SU-DHL-6 (cell line): ENCODE measurements at regions not wholly inside any gene's neighbourhood (a gene's known extent, or its start where the extent isn't known, plus 50 kb on each side); places are given as distances from the start of the nearest gene placed in this dataset.

ENCODE experiments used
- CTCF ChIP-seq: fragments of 200-600 bp; sonication (generic); IDR thresholded peaks from one replicate; pipeline ENCODE4 v1.5.1; 2017; ENCODE audit warnings: antibody characterized with exemption, mild to moderate bottlenecking, low read length, moderate library complexity; ENCODE audit not compliant: insufficient read depth, poor library complexity, severe bottlenecking
- EZH2phosphoT487 ChIP-seq: fragments of 200-600 bp; sonication (generic), shearing (Covaris generic); conservative IDR thresholded peaks from 2 replicates; pipeline ENCODE4 v1.6.1; 2018; ENCODE audit warnings: mild to moderate bottlenecking, antibody characterized with exemption, low read length, moderate library complexity, mixed read lengths

DNA sequence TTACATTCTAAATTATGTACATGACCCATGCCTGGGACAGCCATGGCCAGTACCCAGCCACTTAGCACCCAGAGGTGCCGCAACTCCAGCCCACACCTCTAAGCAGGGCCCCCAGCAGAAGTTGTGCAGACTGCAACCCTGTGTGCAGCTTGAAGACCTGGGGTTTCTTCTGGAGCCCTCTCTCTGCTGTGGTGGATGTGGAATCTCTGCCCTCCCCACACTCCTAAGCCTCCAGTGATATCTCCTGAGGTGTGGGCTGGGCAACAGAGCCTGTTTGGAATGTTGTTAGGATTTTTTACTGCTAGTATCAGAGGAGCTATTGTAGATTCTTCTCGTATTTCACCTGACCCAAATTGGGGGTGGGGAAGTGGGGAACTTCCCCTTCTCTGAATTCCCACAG is 59.4 kb upstream of the TUNAR start:
- TF ChIP-seq CTCF, result no peak
- no peak for TF ChIP-seq EZH2phosphoT487
